Mesendoderm (in vitro differentiated cells): ENCODE measurements at regions not wholly inside any gene's neighbourhood (a gene's known extent, or its start where the extent isn't known, plus 50 kb on each side); places are given as distances from the start of the nearest gene placed in this dataset. TPM values are rescaled to one million over a fixed set of nuclear protein-coding genes. Genes with fewer than 3 reads are reported as not detected.

Experiments used
- small RNA-seq: library from polyadenylated mRNA; stranded (forward); fragments of <200 nt; extraction: miRNeasy Mini kit (QIAGEN cat#:217004); gene quantifications from one replicate; pipeline ENCODE3, GENCODE V24; 2013; ENCODE audit not compliant: insufficient read depth

Small RNAs in the stretch of these regions (small RNA-seq; reads per million reads assigned to genes)
- not detected for gene CYP3A54P
